B cell (primary cell): ENCODE measurements at regions not wholly inside any gene's neighbourhood (a gene's known extent, or its start where the extent isn't known, plus 50 kb on each side); places are given as distances from the start of the nearest gene placed in this dataset.
"Not testable (repeated sequence)": the region's sequence is repeated elsewhere in the genome, so short reads cannot be mapped to it uniquely, and the experiment has no call there.

Source experiments
- EZH2 ChIP-seq: IDR thresholded peaks from 2 replicates; pipeline ENCODE4 v1.6.1; 2012; ENCODE audit warnings: borderline replicate concordance, low read depth, mild to moderate bottlenecking, moderate library complexity, low read length; ENCODE audit not compliant: insufficient read depth, poor library complexity, severe bottlenecking
- TF ChIP-seq, protein P1 (sequence below): fragments of 200-600 bp; IDR thresholded peaks from one replicate; pipeline ENCODE4 v1.8.0; 2022; ENCODE audit warnings: antibody characterized with exemption, mild to moderate bottlenecking

DNA sequence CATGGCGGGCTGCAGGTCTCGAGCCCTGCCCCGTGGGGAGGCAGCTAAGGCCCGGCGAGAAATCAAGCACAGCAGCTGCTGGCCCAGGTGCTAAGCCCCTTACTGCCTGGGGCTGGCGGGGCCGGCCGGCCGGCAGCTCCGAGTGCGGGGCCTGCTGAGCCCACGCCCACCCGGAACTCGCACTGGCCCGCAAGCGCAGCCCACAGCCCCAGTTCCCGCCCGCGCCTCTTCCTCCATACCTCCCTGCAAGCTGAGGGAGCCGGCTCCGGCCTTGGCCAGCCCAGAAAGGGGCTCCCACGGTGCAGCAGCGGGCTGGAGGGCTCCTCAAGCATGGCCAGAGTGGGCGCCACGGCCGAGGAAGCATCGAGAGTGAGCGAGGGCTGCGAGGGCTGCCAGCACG is 270.5 kb upstream of the ZNF804A start:
- TF ChIP-seq, protein P1, sequence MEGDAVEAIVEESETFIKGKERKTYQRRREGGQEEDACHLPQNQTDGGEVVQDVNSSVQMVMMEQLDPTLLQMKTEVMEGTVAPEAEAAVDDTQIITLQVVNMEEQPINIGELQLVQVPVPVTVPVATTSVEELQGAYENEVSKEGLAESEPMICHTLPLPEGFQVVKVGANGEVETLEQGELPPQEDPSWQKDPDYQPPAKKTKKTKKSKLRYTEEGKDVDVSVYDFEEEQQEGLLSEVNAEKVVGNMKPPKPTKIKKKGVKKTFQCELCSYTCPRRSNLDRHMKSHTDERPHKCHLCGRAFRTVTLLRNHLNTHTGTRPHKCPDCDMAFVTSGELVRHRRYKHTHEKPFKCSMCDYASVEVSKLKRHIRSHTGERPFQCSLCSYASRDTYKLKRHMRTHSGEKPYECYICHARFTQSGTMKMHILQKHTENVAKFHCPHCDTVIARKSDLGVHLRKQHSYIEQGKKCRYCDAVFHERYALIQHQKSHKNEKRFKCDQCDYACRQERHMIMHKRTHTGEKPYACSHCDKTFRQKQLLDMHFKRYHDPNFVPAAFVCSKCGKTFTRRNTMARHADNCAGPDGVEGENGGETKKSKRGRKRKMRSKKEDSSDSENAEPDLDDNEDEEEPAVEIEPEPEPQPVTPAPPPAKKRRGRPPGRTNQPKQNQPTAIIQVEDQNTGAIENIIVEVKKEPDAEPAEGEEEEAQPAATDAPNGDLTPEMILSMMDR = not testable (repeated sequence)
- TF ChIP-seq EZH2 = not testable (repeated sequence)
